MG63 (cell line): ENCODE measurements at regions not wholly inside any gene's neighbourhood (a gene's known extent, or its start where the extent isn't known, plus 50 kb on each side); places are given as distances from the start of the nearest gene placed in this dataset.

Source experiments
- DNase-seq: peaks from one replicate; pipeline ENCODE4 v3.0.0-alpha.2; 2020
- H3K27me3 ChIP-seq: fragments of 250-450 bp; sonication (Bioruptor Pico); 2 replicates; pipeline ENCODE4 v1.5.1; 2020; ENCODE audit warnings: mild to moderate bottlenecking, moderate library complexity
- H3K36me3 ChIP-seq: fragments of 250-450 bp; sonication (Bioruptor Pico); 2 replicates; pipeline ENCODE4 v1.5.1; 2020; ENCODE audit warnings: mild to moderate bottlenecking, moderate library complexity
- H3K4me3 ChIP-seq: fragments of 250-450 bp; sonication (Bioruptor Pico); 2 replicates; pipeline ENCODE4 v1.5.1; 2020; ENCODE audit warnings: mild to moderate bottlenecking, moderate library complexity
- H3K9me3 ChIP-seq: fragments of 250-450 bp; sonication (Bioruptor Pico); 2 replicates; pipeline ENCODE4 v1.5.1; 2020; ENCODE audit warnings: mild to moderate bottlenecking, moderate library complexity

GRCh38 chr7:32428546-32428945 lies 61.6 kb downstream of the LSM5 start:
- no peak overlapping the region for H3K4me3 ChIP-seq
- no peaks in the 10 kb centered on the region for H3K9me3 ChIP-seq
- peaks cover 15% of the 10 kb centered on the region for H3K27me3 ChIP-seq
- DNase-seq = no peak
- no peaks in the 10 kb centered on the region for H3K36me3 ChIP-seq

GRCh38 chr7:32427769-32428291 lies 62.4 kb downstream of the LSM5 start:
- H3K4me3 ChIP-seq = no peak overlapping the region
- peak; percentile 69 for DNase-seq
- no peaks in the 10 kb centered on the region for H3K36me3 ChIP-seq
- H3K27me3 ChIP-seq = peaks cover 15% of the 10 kb centered on the region
- H3K9me3 ChIP-seq = no peaks in the 10 kb centered on the region

- peaks cover 22% of the 10 kb centered on the region for H3K27me3 ChIP-seq
Observed at GRCh38 chr7:32416846-32417245, 73.3 kb downstream of the LSM5 start.

GRCh38 chr7:32415936-32416335 lies 74.2 kb downstream of the LSM5 start:
- no peak for DNase-seq
- no peaks in the 10 kb centered on the region for H3K9me3 ChIP-seq
- no peaks in the 10 kb centered on the region for H3K36me3 ChIP-seq
- peaks cover 22% of the 10 kb centered on the region for H3K27me3 ChIP-seq
- H3K4me3 ChIP-seq = no peak overlapping the region

More at GRCh38 chr7:32416846-32417245, 73.3 kb downstream of the LSM5 start:
- Histone ChIP-seq H3K9me3 (no peaks in the 10 kb centered on the region), H3K36me3 (no peaks in the 10 kb centered on the region), H3K4me3 (no peak overlapping the region)
- DNase-seq = no peak

GRCh38 chr7:32415519-32415918 lies 74.7 kb downstream of the LSM5 start:
- DNase-seq = no peak
- Histone ChIP-seq H3K36me3 (no peaks in the 10 kb centered on the region), H3K4me3 (no peak overlapping the region)

GRCh38 chr7:32412471-32412870 lies 77.7 kb downstream of the LSM5 start:
- H3K4me3 ChIP-seq = no peak overlapping the region
- peaks cover 4% of the 10 kb centered on the region; the same call in 1 of the 2 replicates for H3K27me3 ChIP-seq
- H3K9me3 ChIP-seq = no peaks in the 10 kb centered on the region
- H3K36me3 ChIP-seq = no peaks in the 10 kb centered on the region
- DNase-seq = no peak

More at GRCh38 chr7:32415519-32415918, 74.7 kb downstream of the LSM5 start:
- H3K27me3 ChIP-seq = peaks cover 22% of the 10 kb centered on the region
- no peaks in the 10 kb centered on the region for H3K9me3 ChIP-seq

- peaks cover 4% of the 10 kb centered on the region; the same call in 1 of the 2 replicates for H3K27me3 ChIP-seq
- H3K36me3 ChIP-seq = no peaks in the 10 kb centered on the region
- DNase-seq = no peak
- no peaks in the 10 kb centered on the region for H3K9me3 ChIP-seq
- H3K4me3 ChIP-seq = no peak overlapping the region
Observed at GRCh38 chr7:32410545-32410944, 79.6 kb downstream of the LSM5 start.

- Histone ChIP-seq H3K36me3 (no peaks in the 10 kb centered on the region), H3K27me3 (no peaks in the 10 kb centered on the region), H3K4me3 (no peak overlapping the region), H3K9me3 (no peaks in the 10 kb centered on the region)
- DNase-seq = no peak
Observed at GRCh38 chr7:32406386-32406785, 83.8 kb downstream of the LSM5 start.

GRCh38 chr7:32403463-32404229 lies 86.5 kb downstream of the LSM5 start:
- H3K9me3 ChIP-seq = no peaks in the 10 kb centered on the region
- H3K36me3 ChIP-seq = no peaks in the 10 kb centered on the region
- no peak for DNase-seq
- no peaks in the 10 kb centered on the region for H3K27me3 ChIP-seq
- H3K4me3 ChIP-seq = no peak overlapping the region

GRCh38 chr7:32400676-32401075 lies 89.5 kb downstream of the LSM5 start:
- peaks cover 2% of the 10 kb centered on the region; the same call in 1 of the 2 replicates for H3K27me3 ChIP-seq
- DNase-seq = no peak
- H3K4me3 ChIP-seq = no peak overlapping the region
- H3K36me3 ChIP-seq = no peaks in the 10 kb centered on the region
- no peaks in the 10 kb centered on the region for H3K9me3 ChIP-seq

- H3K27me3 ChIP-seq = peaks cover 2% of the 10 kb centered on the region; the same call in 1 of the 2 replicates
- no peak overlapping the region for H3K4me3 ChIP-seq
- H3K9me3 ChIP-seq = no peaks in the 10 kb centered on the region
- DNase-seq = no peak
- H3K36me3 ChIP-seq = no peaks in the 10 kb centered on the region
Observed at GRCh38 chr7:32399311-32399710, 90.9 kb downstream of the LSM5 start.

GRCh38 chr7:32395168-32395567 lies 95.0 kb downstream of the LSM5 start:
- no peak for DNase-seq
- H3K36me3 ChIP-seq = no peaks in the 10 kb centered on the region
- peaks cover 8% of the 10 kb centered on the region; the same call in 1 of the 2 replicates for H3K27me3 ChIP-seq
- no peaks in the 10 kb centered on the region for H3K9me3 ChIP-seq
- no peak overlapping the region for H3K4me3 ChIP-seq

- peaks cover 8% of the 10 kb centered on the region; the same call in 1 of the 2 replicates for H3K27me3 ChIP-seq
- no peaks in the 10 kb centered on the region for H3K9me3 ChIP-seq
- no peak overlapping the region for H3K4me3 ChIP-seq
- no peaks in the 10 kb centered on the region for H3K36me3 ChIP-seq
- DNase-seq = no peak
Observed at GRCh38 chr7:32393861-32394260, 96.3 kb downstream of the LSM5 start.

GRCh38 chr7:32390210-32390609 lies 100.0 kb downstream of the LSM5 start:
- no peak overlapping the region for H3K4me3 ChIP-seq
- H3K27me3 ChIP-seq = peaks cover 9% of the 10 kb centered on the region; the same call in 1 of the 2 replicates
- no peak for DNase-seq
- no peaks in the 10 kb centered on the region for H3K36me3 ChIP-seq
- no peaks in the 10 kb centered on the region for H3K9me3 ChIP-seq

- no peak overlapping the region for H3K4me3 ChIP-seq
- H3K9me3 ChIP-seq = no peaks in the 10 kb centered on the region
- no peaks in the 10 kb centered on the region for H3K36me3 ChIP-seq
- peaks cover 8% of the 10 kb centered on the region for H3K27me3 ChIP-seq
- DNase-seq = no peak
Observed at GRCh38 chr7:32385316-32385956, 104.7 kb downstream of the LSM5 start.

- DNase-seq = no peak
- Histone ChIP-seq H3K27me3 (peaks cover 8% of the 10 kb centered on the region), H3K9me3 (no peaks in the 10 kb centered on the region)
Observed at GRCh38 chr7:32381024-32381601, 109.1 kb downstream of the LSM5 start.

GRCh38 chr7:32379510-32380112 lies 110.6 kb downstream of the LSM5 start:
- Histone ChIP-seq H3K36me3 (no peaks in the 10 kb centered on the region), H3K9me3 (no peaks in the 10 kb centered on the region), H3K27me3 (peaks cover 5% of the 10 kb centered on the region; the same call in 1 of the 2 replicates), H3K4me3 (no peak overlapping the region)
- no peak for DNase-seq

More at GRCh38 chr7:32381024-32381601, 109.1 kb downstream of the LSM5 start:
- no peaks in the 10 kb centered on the region for H3K36me3 ChIP-seq
- no peak overlapping the region for H3K4me3 ChIP-seq
